H1 (cell line): ENCODE measurements at regions not wholly inside any gene's neighbourhood (a gene's known extent, or its start where the extent isn't known, plus 50 kb on each side); places are given as distances from the start of the nearest gene placed in this dataset.

ENCODE experiments used
- CTCF ChIA-PET: fragments of 300-600 bp; sonication (Branson Sonifier 250); formaldehyde crosslinking; loops from one replicate; lab custom pipeline; 2021; ENCODE audit not compliant: partially characterized antibody; lab: Charles Lee
- POLR2A ChIA-PET: fragments of 300-600 bp; sonication (Branson Sonifier 250); formaldehyde crosslinking; loops from one replicate; lab custom pipeline; 2021; ENCODE audit warnings: inconsistent platforms; ENCODE audit not compliant: partially characterized antibody; lab: Charles Lee
- DNase-seq, 2 experiments: peaks; one replicate each; pipeline versions ENCODE4 v3.0.0 to v3.0.0-alpha.2; 2010 to 2022; ENCODE audit warnings: low spot score in 2 of 2, low read depth in 1 of 2, mixed read lengths in 1 of 2
- FAIRE-seq: peaks from 2 replicates; lab custom pipeline; 2011; peaks lifted over from hg19 to GRCh38; lab: Jason Lieb, UNC
- H2AFZ ChIP-seq: 2 replicates; pipeline ENCODE4 v1.8.1; 2012; ENCODE audit warnings: low read length, inconsistent platforms
- H2AK5ac ChIP-seq: 2 replicates; pipeline ENCODE4 v1.6.1; 2013; ENCODE audit warnings: low read depth, low read length
- H2BK120ac ChIP-seq: replicated peaks from 2 replicates; pipeline ENCODE3; 2013; ENCODE audit warnings: low read depth, low read length, inconsistent platforms
- H2BK12ac ChIP-seq: 2 replicates; pipeline ENCODE4 v1.6.1; 2013; ENCODE audit warnings: low read depth, low read length
- H2BK15ac ChIP-seq: 2 replicates; pipeline ENCODE4 v1.6.1; 2013; ENCODE audit warnings: low read length
- H2BK20ac ChIP-seq: 2 replicates; pipeline ENCODE4 v1.6.1; 2013; ENCODE audit warnings: low read length
- H2BK5ac ChIP-seq: 2 replicates; pipeline ENCODE4 v1.6.1; 2013; ENCODE audit warnings: low read depth, low read length
- H3K14ac ChIP-seq: 2 replicates; pipeline ENCODE4 v1.6.1; 2013; ENCODE audit warnings: inconsistent platforms; ENCODE audit not compliant: insufficient read length
- H3K18ac ChIP-seq: 2 replicates; pipeline ENCODE4 v1.6.1; 2013; ENCODE audit warnings: low read length; ENCODE audit errors: extremely low read depth
- H3K23ac ChIP-seq: 2 replicates; pipeline ENCODE4 v1.6.1; 2013; ENCODE audit warnings: inconsistent platforms; ENCODE audit not compliant: insufficient read length
- H3K23me2 ChIP-seq: 2 replicates; pipeline ENCODE4 v1.6.1; 2013; ENCODE audit warnings: low read depth, low read length
- H3K27ac ChIP-seq: 2 replicates; pipeline ENCODE4 v1.6.1; 2011; ENCODE audit warnings: low read depth, low read length, inconsistent platforms
- H3K27me3 ChIP-seq, 4 experiments: replicated peaks in 1 of 4; 1 replicate in 1 of 4; 2 replicates in 3 of 4; pipeline versions ENCODE4 v1.6.1 to v1.8.1; 2011 to 2013; ENCODE audit warnings: low read length in 3 of 4, mild to moderate bottlenecking in 3 of 4, inconsistent platforms in 2 of 4, mixed read lengths in 2 of 4, moderate library complexity in 1 of 4; ENCODE audit not compliant: control insufficient read depth in 3 of 4, insufficient read depth in 3 of 4; ENCODE audit errors: extremely low read depth in 1 of 4
- H3K36me3 ChIP-seq, 4 experiments: 2 replicates each; pipeline versions ENCODE4 v1.6.1 to v1.8.1; 2011 to 2013; ENCODE audit warnings: mild to moderate bottlenecking in 4 of 4, low read length in 3 of 4, moderate library complexity in 2 of 4, control low read depth in 1 of 4, inconsistent platforms in 1 of 4; ENCODE audit not compliant: insufficient read depth in 4 of 4, control insufficient read depth in 2 of 4
- H3K4ac ChIP-seq: replicated peaks from 2 replicates; pipeline ENCODE3; 2013; ENCODE audit warnings: low read length, low read depth, mixed read lengths, inconsistent platforms; ENCODE audit not compliant: insufficient read length
- H3K4me1 ChIP-seq, 4 experiments: replicated peaks in 1 of 4; 1 replicate in 1 of 4; 2 replicates in 3 of 4; pipeline versions ENCODE4 v1.6.1 to v1.8.1; 2011 to 2013; ENCODE audit warnings: low read length in 3 of 4, inconsistent platforms in 2 of 4, mixed read lengths in 1 of 4; ENCODE audit not compliant: insufficient read depth in 4 of 4, control insufficient read depth in 3 of 4
- H3K4me2 ChIP-seq, 2 experiments: 2 replicates each; pipeline versions ENCODE4 v1.6.1 to v1.8.1; 2011 to 2013; ENCODE audit warnings: low read depth in 2 of 2, low read length in 2 of 2, control low read depth in 1 of 2, inconsistent platforms in 1 of 2, mild to moderate bottlenecking in 1 of 2; ENCODE audit not compliant: insufficient read depth in 1 of 2
- H3K4me3 ChIP-seq, 4 experiments: fragments of 200-600, 300-600 bp in 1 of 4; sonication (generic), shearing (Covaris generic), sonication (Bioruptor Twin) in 1 of 4; 2 replicates each; pipeline versions ENCODE4 v1.5.1 to v1.8.1; 2011 to 2016; ENCODE audit warnings: low read length in 4 of 4, low read depth in 3 of 4, control low read depth in 2 of 4, inconsistent platforms in 2 of 4, mild to moderate bottlenecking in 2 of 4, mixed read lengths in 1 of 4, moderate library complexity in 1 of 4; ENCODE audit not compliant: insufficient read depth in 2 of 4; ENCODE audit errors: extremely low read depth in 1 of 4
- H3K56ac ChIP-seq: replicated peaks from 2 replicates; pipeline ENCODE3; 2013; ENCODE audit warnings: low read depth, mild to moderate bottlenecking, mixed read lengths, low read length, inconsistent platforms; ENCODE audit not compliant: insufficient read length
- H3K79me1 ChIP-seq: 2 replicates; pipeline ENCODE4 v1.6.1; 2013; ENCODE audit warnings: low read depth, low read length, control low read depth
- H3K79me2 ChIP-seq, 2 experiments: 2 replicates each; pipeline versions ENCODE4 v1.6.1 to v1.8.1; 2012 to 2013; ENCODE audit warnings: low read length in 2 of 2, mild to moderate bottlenecking in 2 of 2, inconsistent platforms in 1 of 2; ENCODE audit not compliant: insufficient read depth in 2 of 2, control insufficient read depth in 1 of 2
- H3K9ac ChIP-seq, 4 experiments: replicated peaks in 1 of 4; 1 replicate in 1 of 4; 2 replicates in 3 of 4; pipeline versions ENCODE4 v1.6.1 to v1.8.1; 2011 to 2013; ENCODE audit warnings: low read depth in 3 of 4, low read length in 3 of 4, control low read depth in 2 of 4, mild to moderate bottlenecking in 2 of 4, moderate library complexity in 2 of 4, inconsistent platforms in 1 of 4; ENCODE audit errors: extremely low read depth in 1 of 4
- H3K9me3 ChIP-seq, 2 experiments: 2 replicates each; pipeline versions ENCODE4 v1.6.1 to v1.8.1; 2012 to 2013; ENCODE audit warnings: mild to moderate bottlenecking in 2 of 2, moderate library complexity in 2 of 2, control low read depth in 1 of 2, inconsistent platforms in 1 of 2, low read depth in 1 of 2, low read length in 1 of 2, mixed read lengths in 1 of 2; ENCODE audit not compliant: insufficient read depth in 2 of 2
- H4K20me1 ChIP-seq, 2 experiments: replicated peaks in 1 of 2; 2 replicates each; pipeline versions ENCODE3 to v1.8.1; 2011 to 2013; ENCODE audit warnings: inconsistent platforms in 2 of 2, low read length in 2 of 2, mild to moderate bottlenecking in 1 of 2; ENCODE audit not compliant: insufficient read depth in 2 of 2, control insufficient read depth in 1 of 2
- H4K5ac ChIP-seq: 2 replicates; pipeline ENCODE4 v1.6.1; 2013; ENCODE audit warnings: low read length, low read depth, mixed read lengths, inconsistent platforms; ENCODE audit not compliant: insufficient read length
- H4K8ac ChIP-seq: 2 replicates; pipeline ENCODE4 v1.8.0; 2013; ENCODE audit warnings: mild to moderate bottlenecking, moderate library complexity, low read length, inconsistent platforms; ENCODE audit not compliant: insufficient read depth; ENCODE audit errors: extremely low read depth
- H4K91ac ChIP-seq: replicated peaks from 2 replicates; pipeline ENCODE3; 2013; ENCODE audit warnings: low read length, mixed read lengths, inconsistent platforms; ENCODE audit not compliant: insufficient read length
- MAX ChIP-seq: IDR thresholded peaks from 2 replicates; pipeline ENCODE4 v1.6.1; 2012; ENCODE audit warnings: inconsistent platforms
- RNF2 ChIP-seq: fragments of 200-900, 300-1000 bp; sonication (generic); IDR thresholded peaks from 2 replicates; pipeline ENCODE4 v1.7.1; 2016; ENCODE audit warnings: borderline replicate concordance, low read depth, mild to moderate bottlenecking, antibody characterized with exemption, low read length; ENCODE audit not compliant: poor library complexity, severe bottlenecking; ENCODE audit errors: missing control alignments
- SAP30 ChIP-seq: fragments of 300-600 bp; sonication (generic); IDR thresholded peaks from 2 replicates; pipeline ENCODE4 v1.7.1; 2012; ENCODE audit warnings: low read length, moderate library complexity, mild to moderate bottlenecking, inconsistent platforms; ENCODE audit not compliant: insufficient read depth, insufficient replicate concordance
- SIRT6 ChIP-seq: IDR thresholded peaks from one replicate; pipeline ENCODE4 v1.7.1; 2012; ENCODE audit warnings: low read length, inconsistent platforms
- SIX5 ChIP-seq: IDR thresholded peaks from 2 replicates; pipeline ENCODE4 v1.6.1; 2011; ENCODE audit warnings: mild to moderate bottlenecking, low read depth, low read length
- TCF12 ChIP-seq: IDR thresholded peaks from 2 replicates; pipeline ENCODE4 v1.6.1; 2011; ENCODE audit warnings: low read depth, mild to moderate bottlenecking, low read length
- WGBS, 2 experiments: shearing (Covaris generic) in 1 of 2; methylation state at CpG; one replicate each; pipeline versions ENCODE4 v1.1.6 to v1.1.7; 2013 to 2015; ENCODE audit warnings: low lambda C conversion rate in 2 of 2, mixed read lengths in 2 of 2, inconsistent platforms in 1 of 2, low coverage in 1 of 2, missing lambda C conversion rate in 1 of 2; ENCODE audit not compliant: insufficient replicate concordance in 2 of 2, insufficient coverage in 1 of 2, insufficient read length in 1 of 2; ENCODE audit errors: extremely low coverage in 1 of 2, missing lambda C conversion rate in 1 of 2; 5-methylcytosine and 5-hydroxymethylcytosine counted together

- Histone ChIP-seq H4K5ac (no peak overlapping the region), H3K18ac (no peak overlapping the region), H3K4me1 (no peaks in the 10 kb centered on the region), H2BK15ac (no peak overlapping the region), H2BK5ac (no peak overlapping the region), H3K79me1 (no peaks in the 10 kb centered on the region), H2BK20ac (no peak overlapping the region), H2BK12ac (no peak overlapping the region), H3K27ac (no peak overlapping the region), H2AFZ (no peak overlapping the region), H3K23ac (no peak overlapping the region), H3K23me2 (no peaks in the 10 kb centered on the region), H3K79me2 (no peaks in the 10 kb centered on the region), H3K9ac (no peak overlapping the region), H4K91ac (no peak overlapping the region), H2BK120ac (no peak overlapping the region), H4K20me1 (no peaks in the 10 kb centered on the region), H3K4me3 (no peak overlapping the region), H3K4ac (no peak overlapping the region), H3K56ac (no peak overlapping the region), H3K9me3 (no peaks in the 10 kb centered on the region), H3K4me2 (no peak overlapping the region), H3K14ac (no peak overlapping the region), H3K27me3 (no peaks in the 10 kb centered on the region), H3K36me3 (no peaks in the 10 kb centered on the region), H4K8ac (no peak overlapping the region), H2AK5ac (no peak overlapping the region)
- ChIA-PET CTCF (no interaction called here), POLR2A (no interaction called here)
- no peak for DNase-seq
- TF ChIP-seq RNF2 (no peak), MAX (no peak), SIX5 (no peak), SAP30 (no peak), TCF12 (no peak), SIRT6 (no peak)
- FAIRE-seq: no peak
- WGBS, 2 experiments: 93% methylated on average over 3 of the region's 3 CpGs; no CpG with 5 or more reads in 1 of the 2 experiments
These were observed 349.9 kb upstream of the SLC35B3 start for GRCh38 chr6:8785223-8785622.
